ENCODE measurements at regions not wholly inside any gene's neighbourhood (a gene's known extent, or its start where the extent isn't known, plus 50 kb on each side); places are given as distances from the start of the nearest gene placed in this dataset.

DNA sequence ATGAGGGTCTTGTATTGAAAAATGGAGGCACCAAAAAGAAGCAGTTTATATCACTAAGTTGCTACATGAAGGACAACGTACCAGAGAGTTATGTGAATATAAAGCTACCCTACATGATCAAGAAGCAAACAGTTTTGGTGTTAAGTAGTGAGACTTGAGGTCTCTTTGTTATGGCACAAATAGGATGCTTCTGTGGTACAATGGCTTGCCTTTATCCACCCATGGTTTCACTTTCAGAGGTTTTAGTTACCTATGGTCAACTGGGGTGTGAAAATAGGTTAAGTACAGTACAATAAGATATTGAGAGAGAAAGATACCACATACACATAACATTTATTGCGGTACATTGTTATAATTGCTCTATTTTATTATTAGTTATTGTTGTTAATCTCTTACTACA is 229.2 kb upstream of the SLIT2 start (continued):
- TF ChIP-seq ZBTB4 (CRISPR knock-in tag; IDR thresholded peaks at IDR 0.05) = no peak
- TF ChIP-seq, protein P1, sequence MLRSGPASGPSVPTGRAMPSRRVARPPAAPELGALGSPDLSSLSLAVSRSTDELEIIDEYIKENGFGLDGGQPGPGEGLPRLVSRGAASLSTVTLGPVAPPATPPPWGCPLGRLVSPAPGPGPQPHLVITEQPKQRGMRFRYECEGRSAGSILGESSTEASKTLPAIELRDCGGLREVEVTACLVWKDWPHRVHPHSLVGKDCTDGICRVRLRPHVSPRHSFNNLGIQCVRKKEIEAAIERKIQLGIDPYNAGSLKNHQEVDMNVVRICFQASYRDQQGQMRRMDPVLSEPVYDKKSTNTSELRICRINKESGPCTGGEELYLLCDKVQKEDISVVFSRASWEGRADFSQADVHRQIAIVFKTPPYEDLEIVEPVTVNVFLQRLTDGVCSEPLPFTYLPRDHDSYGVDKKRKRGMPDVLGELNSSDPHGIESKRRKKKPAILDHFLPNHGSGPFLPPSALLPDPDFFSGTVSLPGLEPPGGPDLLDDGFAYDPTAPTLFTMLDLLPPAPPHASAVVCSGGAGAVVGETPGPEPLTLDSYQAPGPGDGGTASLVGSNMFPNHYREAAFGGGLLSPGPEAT (IDR thresholded peaks at IDR 0.05; ENCODE audit: low read depth) = no peak
- TF ChIP-seq ETV6 (conservative IDR thresholded peaks at IDR 0.05 in 1 of 2, IDR thresholded peaks at IDR 0.05 in 1 of 2; ENCODE audit: borderline replicate concordance in 1 of 2, low read depth in 1 of 2) = no peak
- no peak for TF ChIP-seq FOXM1 (IDR thresholded peaks at IDR 0.05; ENCODE audit: low read depth, low read length)
- no peak for TF ChIP-seq CREM (IDR thresholded peaks at IDR 0.05; ENCODE audit: low read depth)

DNA sequence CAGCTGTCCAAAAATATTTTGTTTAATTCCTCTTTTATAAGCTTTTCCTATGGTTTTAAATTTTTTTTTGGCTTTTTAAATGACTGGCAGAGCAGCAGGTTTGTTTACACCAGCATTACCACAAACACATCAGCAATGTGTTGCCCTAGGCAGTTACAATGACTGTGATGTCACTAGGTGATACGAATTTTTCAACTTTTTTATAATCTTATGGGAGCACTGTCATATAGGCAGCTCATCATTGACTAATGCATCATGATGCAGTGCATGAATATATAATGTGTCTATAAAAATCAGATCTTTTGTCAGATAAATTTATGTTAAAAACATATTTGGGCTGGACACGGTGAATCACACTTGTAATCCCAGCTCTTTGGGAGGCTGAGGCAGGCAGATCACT is 231.6 kb upstream of the SLIT2 start:
- DNase-seq (ENCODE audit: low read depth, low spot score) (no peak), ATAC-seq (no peak), FAIRE-seq (no peak)
- Histone ChIP-seq H3K36me3 (ENCODE audit: control insufficient read depth in 2 of 2, insufficient read depth in 2 of 2, low read length in 1 of 2) (no peaks in the 10 kb centered on the region), H3K4me3 (no peak overlapping the region), H4K20me1 (ENCODE audit: control insufficient read depth, insufficient read depth) (no peaks in the 10 kb centered on the region), H3K79me2 (ENCODE audit: control insufficient read depth, insufficient read depth, low read length) (no peaks in the 10 kb centered on the region), H3K4me1 (ENCODE audit: control insufficient read depth, insufficient read depth, low read length) (no peaks in the 10 kb centered on the region), H2AFZ (ENCODE audit: control insufficient read depth, low read depth, low read length) (no peak overlapping the region), H3K27ac (ENCODE audit: control insufficient read depth, insufficient read depth) (no peak overlapping the region), H3K4me2 (ENCODE audit: control insufficient read depth, insufficient read depth) (no peak overlapping the region), H3K9me3 (replicated peaks; ENCODE audit: control insufficient read depth, insufficient read depth, low read length) (no peaks in the 10 kb centered on the region), H3K27me3 (replicated peaks in 1 of 2; ENCODE audit: control insufficient read depth in 2 of 2, insufficient read depth in 2 of 2, low read length in 1 of 2) (no peaks in the 10 kb centered on the region), H3K9ac (ENCODE audit: control insufficient read depth, insufficient read depth, low read length) (no peak overlapping the region)
- ChIA-PET POLR2A (no interaction called here), SMC1A (ENCODE audit: uncharacterized antibody, unreplicated experiment) (no interaction called here), RAD21 (ENCODE audit: unreplicated experiment) (no interaction called here), CTCF (interaction anchor here (0.6 kb wide), 1 partner anchor 455 kb away, joined by 3 read pairs; no protein-coding TSS in a partner anchor)
- in situ Hi-C loops (cut with MboI) = no loop called here
- BruUV-seq (replicated peaks) = no TSS peak
- WGBS (ENCODE audit: insufficient coverage, insufficient replicate concordance, low lambda C conversion rate, missing lambda C conversion rate) = 13% methylated on average over 2 of the region's 2 CpGs
- intact Hi-C loops (cut with micrococcal nuclease; ENCODE audit: unreplicated experiment) = no loop called here
- TF ChIP-seq SP1 (IDR thresholded peaks at IDR 0.05; ENCODE audit: low read depth, low read length) (no peak), SMAD5 (IDR thresholded peaks at IDR 0.05; ENCODE audit: low read depth) (no peak), FOXK2 (IDR thresholded peaks at IDR 0.05) (no peak), CHD2 (IDR thresholded peaks at IDR 0.05; ENCODE audit: borderline replicate concordance, low read depth, low read length) (no peak), BHLHE40 (IDR thresholded peaks at IDR 0.05; ENCODE audit: borderline replicate concordance in 1 of 2, low read depth in 2 of 2, low read length in 1 of 2) (no peak)
- TF ChIP-seq, protein P2, sequence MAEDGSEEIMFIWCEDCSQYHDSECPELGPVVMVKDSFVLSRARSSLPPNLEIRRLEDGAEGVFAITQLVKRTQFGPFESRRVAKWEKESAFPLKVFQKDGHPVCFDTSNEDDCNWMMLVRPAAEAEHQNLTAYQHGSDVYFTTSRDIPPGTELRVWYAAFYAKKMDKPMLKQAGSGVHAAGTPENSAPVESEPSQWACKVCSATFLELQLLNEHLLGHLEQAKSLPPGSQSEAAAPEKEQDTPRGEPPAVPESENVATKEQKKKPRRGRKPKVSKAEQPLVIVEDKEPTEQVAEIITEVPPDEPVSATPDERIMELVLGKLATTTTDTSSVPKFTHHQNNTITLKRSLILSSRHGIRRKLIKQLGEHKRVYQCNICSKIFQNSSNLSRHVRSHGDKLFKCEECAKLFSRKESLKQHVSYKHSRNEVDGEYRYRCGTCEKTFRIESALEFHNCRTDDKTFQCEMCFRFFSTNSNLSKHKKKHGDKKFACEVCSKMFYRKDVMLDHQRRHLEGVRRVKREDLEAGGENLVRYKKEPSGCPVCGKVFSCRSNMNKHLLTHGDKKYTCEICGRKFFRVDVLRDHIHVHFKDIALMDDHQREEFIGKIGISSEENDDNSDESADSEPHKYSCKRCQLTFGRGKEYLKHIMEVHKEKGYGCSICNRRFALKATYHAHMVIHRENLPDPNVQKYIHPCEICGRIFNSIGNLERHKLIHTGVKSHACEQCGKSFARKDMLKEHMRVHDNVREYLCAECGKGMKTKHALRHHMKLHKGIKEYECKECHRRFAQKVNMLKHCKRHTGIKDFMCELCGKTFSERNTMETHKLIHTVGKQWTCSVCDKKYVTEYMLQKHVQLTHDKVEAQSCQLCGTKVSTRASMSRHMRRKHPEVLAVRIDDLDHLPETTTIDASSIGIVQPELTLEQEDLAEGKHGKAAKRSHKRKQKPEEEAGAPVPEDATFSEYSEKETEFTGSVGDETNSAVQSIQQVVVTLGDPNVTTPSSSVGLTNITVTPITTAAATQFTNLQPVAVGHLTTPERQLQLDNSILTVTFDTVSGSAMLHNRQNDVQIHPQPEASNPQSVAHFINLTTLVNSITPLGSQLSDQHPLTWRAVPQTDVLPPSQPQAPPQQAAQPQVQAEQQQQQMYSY (CRISPR knock-in tag; IDR thresholded peaks at IDR 0.05) = no peak

Measured in GM12878 (cell line).